ENCODE measurements at regions not wholly inside any gene's neighbourhood (a gene's known extent, or its start where the extent isn't known, plus 50 kb on each side); places are given as distances from the start of the nearest gene placed in this dataset.

DNA sequence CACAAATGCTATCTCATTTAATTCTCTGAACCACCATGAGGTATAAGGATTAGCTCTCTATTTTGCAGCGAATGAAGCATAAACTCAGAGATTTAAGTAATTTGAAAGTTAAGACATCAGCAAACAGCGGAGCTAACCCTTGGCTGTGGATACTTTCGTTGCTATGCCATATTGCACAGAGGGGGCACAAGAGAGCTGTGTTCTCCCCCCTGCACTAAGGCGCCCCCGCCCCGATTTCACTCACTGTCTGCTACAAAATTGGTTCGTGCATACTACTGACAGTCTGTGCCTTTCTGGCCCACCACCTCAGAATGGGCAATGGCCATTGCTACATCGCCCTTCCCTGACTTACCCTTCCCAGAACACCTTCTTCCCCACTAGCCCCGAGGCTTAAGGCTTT is 105.7 kb upstream of the OBI1 start:
- TF ChIP-seq, protein P1, sequence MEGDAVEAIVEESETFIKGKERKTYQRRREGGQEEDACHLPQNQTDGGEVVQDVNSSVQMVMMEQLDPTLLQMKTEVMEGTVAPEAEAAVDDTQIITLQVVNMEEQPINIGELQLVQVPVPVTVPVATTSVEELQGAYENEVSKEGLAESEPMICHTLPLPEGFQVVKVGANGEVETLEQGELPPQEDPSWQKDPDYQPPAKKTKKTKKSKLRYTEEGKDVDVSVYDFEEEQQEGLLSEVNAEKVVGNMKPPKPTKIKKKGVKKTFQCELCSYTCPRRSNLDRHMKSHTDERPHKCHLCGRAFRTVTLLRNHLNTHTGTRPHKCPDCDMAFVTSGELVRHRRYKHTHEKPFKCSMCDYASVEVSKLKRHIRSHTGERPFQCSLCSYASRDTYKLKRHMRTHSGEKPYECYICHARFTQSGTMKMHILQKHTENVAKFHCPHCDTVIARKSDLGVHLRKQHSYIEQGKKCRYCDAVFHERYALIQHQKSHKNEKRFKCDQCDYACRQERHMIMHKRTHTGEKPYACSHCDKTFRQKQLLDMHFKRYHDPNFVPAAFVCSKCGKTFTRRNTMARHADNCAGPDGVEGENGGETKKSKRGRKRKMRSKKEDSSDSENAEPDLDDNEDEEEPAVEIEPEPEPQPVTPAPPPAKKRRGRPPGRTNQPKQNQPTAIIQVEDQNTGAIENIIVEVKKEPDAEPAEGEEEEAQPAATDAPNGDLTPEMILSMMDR (IDR thresholded peaks at IDR 0.05; ENCODE audit: insufficient read depth, low read depth, low read length): no peak
- no peak for TF ChIP-seq EZH2 (IDR thresholded peaks at IDR 0.05; ENCODE audit: insufficient read depth, low read length)

All from astrocyte (in vitro differentiated cells and primary cell).